ENCODE measurements at regions not wholly inside any gene's neighbourhood (a gene's known extent, or its start where the extent isn't known, plus 50 kb on each side); places are given as distances from the start of the nearest gene placed in this dataset.

DNA sequence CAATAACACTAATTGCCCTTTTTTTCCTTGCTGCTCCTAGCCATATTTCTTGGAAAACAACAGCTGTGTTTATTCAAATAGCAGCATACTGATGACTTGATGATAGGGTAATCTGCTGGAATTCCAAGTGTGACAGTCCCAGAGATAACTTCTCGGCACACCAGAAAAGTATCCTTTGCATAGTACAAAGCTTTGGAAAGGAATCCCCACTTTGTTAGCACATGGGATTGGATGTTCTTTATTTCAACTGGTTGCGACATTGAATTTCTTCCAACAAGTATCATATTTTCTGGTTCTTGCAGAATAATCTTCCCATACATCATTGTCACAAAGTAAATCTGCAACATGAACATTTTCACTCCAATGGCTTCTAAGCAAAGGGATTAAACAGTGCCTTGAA lies 445.8 kb upstream of the ACVR2A start:
- no peak overlapping the region for H2AFZ ChIP-seq (ENCODE audit: low read depth, low read length, poor library complexity, severe bottlenecking)
- RAD21 ChIA-PET (ENCODE audit: low non-redundant PET in 1 of 2, low total read pairs in 2 of 2, uncharacterized antibody in 2 of 2, unreplicated experiment in 2 of 2), result no interaction called here
- ATAC-seq (no peak), DNase-seq (ENCODE audit: low read depth, low spot score) (no peak)
- no peaks in the 10 kb centered on the region for H3K79me2 ChIP-seq (ENCODE audit: insufficient read depth, low read length)
- H3K4me3 ChIP-seq (replicated peaks in 1 of 2; ENCODE audit: low read depth in 1 of 2, low read length in 2 of 2), result no peak overlapping the region
- intact Hi-C loops (cut with micrococcal nuclease), result no loop called here
- H3K27me3 ChIP-seq (ENCODE audit: insufficient read depth, low read length), result no peaks in the 10 kb centered on the region
- no peak overlapping the region for H3K4me2 ChIP-seq (ENCODE audit: low read length)
- H4K20me1 ChIP-seq (ENCODE audit: insufficient read depth), result no peaks in the 10 kb centered on the region
- no peak for TF ChIP-seq POLR2A (IDR thresholded peaks at IDR 0.05; ENCODE audit: borderline replicate concordance, extremely low read depth, insufficient read depth, insufficient read length)
- no peak for TF ChIP-seq JUND (IDR thresholded peaks at IDR 0.05)
- TF ChIP-seq, protein P1, sequence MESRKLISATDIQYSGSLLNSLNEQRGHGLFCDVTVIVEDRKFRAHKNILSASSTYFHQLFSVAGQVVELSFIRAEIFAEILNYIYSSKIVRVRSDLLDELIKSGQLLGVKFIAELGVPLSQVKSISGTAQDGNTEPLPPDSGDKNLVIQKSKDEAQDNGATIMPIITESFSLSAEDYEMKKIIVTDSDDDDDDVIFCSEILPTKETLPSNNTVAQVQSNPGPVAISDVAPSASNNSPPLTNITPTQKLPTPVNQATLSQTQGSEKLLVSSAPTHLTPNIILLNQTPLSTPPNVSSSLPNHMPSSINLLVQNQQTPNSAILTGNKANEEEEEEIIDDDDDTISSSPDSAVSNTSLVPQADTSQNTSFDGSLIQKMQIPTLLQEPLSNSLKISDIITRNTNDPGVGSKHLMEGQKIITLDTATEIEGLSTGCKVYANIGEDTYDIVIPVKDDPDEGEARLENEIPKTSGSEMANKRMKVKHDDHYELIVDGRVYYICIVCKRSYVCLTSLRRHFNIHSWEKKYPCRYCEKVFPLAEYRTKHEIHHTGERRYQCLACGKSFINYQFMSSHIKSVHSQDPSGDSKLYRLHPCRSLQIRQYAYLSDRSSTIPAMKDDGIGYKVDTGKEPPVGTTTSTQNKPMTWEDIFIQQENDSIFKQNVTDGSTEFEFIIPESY (IDR thresholded peaks at IDR 0.05; ENCODE audit: extremely low read depth, insufficient replicate concordance, low read length), result no peak
- TF ChIP-seq SRF (IDR thresholded peaks at IDR 0.05; ENCODE audit: low read depth), result no peak
- no peak for TF ChIP-seq ELF1 (IDR thresholded peaks at IDR 0.05; ENCODE audit: borderline replicate concordance, low read depth)
- TF ChIP-seq RAD21 (IDR thresholded peaks at IDR 0.05; ENCODE audit: low read depth), result no peak
- no peak for TF ChIP-seq EGR1 (IDR thresholded peaks at IDR 0.05; ENCODE audit: low read depth)
- TF ChIP-seq CEBPB (IDR thresholded peaks at IDR 0.05; ENCODE audit: low read depth), result no peak
- no peak for TF ChIP-seq ZFX (IDR thresholded peaks at IDR 0.05)
- TF ChIP-seq SP1 (IDR thresholded peaks at IDR 0.05; ENCODE audit: low read depth), result no peak
- TF ChIP-seq ZNF274 (IDR thresholded peaks at IDR 0.05; ENCODE audit: low read depth, low read length), result no peak
- TF ChIP-seq YY1 (IDR thresholded peaks at IDR 0.05; ENCODE audit: extremely low read depth, insufficient replicate concordance, low read depth, low read length), result no peak
- TF ChIP-seq SIN3A (IDR thresholded peaks at IDR 0.05; ENCODE audit: low read depth), result no peak
- TF ChIP-seq, protein P2, sequence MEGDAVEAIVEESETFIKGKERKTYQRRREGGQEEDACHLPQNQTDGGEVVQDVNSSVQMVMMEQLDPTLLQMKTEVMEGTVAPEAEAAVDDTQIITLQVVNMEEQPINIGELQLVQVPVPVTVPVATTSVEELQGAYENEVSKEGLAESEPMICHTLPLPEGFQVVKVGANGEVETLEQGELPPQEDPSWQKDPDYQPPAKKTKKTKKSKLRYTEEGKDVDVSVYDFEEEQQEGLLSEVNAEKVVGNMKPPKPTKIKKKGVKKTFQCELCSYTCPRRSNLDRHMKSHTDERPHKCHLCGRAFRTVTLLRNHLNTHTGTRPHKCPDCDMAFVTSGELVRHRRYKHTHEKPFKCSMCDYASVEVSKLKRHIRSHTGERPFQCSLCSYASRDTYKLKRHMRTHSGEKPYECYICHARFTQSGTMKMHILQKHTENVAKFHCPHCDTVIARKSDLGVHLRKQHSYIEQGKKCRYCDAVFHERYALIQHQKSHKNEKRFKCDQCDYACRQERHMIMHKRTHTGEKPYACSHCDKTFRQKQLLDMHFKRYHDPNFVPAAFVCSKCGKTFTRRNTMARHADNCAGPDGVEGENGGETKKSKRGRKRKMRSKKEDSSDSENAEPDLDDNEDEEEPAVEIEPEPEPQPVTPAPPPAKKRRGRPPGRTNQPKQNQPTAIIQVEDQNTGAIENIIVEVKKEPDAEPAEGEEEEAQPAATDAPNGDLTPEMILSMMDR (IDR thresholded peaks at IDR 0.05 in 2 of 3, conservative IDR thresholded peaks at IDR 0.05 in 1 of 3; ENCODE audit: borderline replicate concordance in 1 of 3, insufficient read depth in 1 of 3, low read depth in 2 of 3, low read length in 2 of 3), result no peak
- no peak for TF ChIP-seq TCF7L2 (IDR thresholded peaks at IDR 0.05; ENCODE audit: borderline replicate concordance, extremely low read depth, insufficient read depth, insufficient read length)
- TF ChIP-seq, protein P3, sequence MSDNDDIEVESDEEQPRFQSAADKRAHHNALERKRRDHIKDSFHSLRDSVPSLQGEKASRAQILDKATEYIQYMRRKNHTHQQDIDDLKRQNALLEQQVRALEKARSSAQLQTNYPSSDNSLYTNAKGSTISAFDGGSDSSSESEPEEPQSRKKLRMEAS (IDR thresholded peaks at IDR 0.05), result no peak
- TF ChIP-seq, protein P4, sequence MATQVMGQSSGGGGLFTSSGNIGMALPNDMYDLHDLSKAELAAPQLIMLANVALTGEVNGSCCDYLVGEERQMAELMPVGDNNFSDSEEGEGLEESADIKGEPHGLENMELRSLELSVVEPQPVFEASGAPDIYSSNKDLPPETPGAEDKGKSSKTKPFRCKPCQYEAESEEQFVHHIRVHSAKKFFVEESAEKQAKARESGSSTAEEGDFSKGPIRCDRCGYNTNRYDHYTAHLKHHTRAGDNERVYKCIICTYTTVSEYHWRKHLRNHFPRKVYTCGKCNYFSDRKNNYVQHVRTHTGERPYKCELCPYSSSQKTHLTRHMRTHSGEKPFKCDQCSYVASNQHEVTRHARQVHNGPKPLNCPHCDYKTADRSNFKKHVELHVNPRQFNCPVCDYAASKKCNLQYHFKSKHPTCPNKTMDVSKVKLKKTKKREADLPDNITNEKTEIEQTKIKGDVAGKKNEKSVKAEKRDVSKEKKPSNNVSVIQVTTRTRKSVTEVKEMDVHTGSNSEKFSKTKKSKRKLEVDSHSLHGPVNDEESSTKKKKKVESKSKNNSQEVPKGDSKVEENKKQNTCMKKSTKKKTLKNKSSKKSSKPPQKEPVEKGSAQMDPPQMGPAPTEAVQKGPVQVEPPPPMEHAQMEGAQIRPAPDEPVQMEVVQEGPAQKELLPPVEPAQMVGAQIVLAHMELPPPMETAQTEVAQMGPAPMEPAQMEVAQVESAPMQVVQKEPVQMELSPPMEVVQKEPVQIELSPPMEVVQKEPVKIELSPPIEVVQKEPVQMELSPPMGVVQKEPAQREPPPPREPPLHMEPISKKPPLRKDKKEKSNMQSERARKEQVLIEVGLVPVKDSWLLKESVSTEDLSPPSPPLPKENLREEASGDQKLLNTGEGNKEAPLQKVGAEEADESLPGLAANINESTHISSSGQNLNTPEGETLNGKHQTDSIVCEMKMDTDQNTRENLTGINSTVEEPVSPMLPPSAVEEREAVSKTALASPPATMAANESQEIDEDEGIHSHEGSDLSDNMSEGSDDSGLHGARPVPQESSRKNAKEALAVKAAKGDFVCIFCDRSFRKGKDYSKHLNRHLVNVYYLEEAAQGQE (IDR thresholded peaks at IDR 0.05; ENCODE audit: low read depth), result no peak
- no peak for TF ChIP-seq POLR2AphosphoS5 (IDR thresholded peaks at IDR 0.05; ENCODE audit: low read depth, low read length)
- no peaks in the 10 kb centered on the region for H3K36me3 ChIP-seq (ENCODE audit: control insufficient read depth in 1 of 2, insufficient read depth in 2 of 2, low read length in 2 of 2)
- CTCF ChIA-PET, result no interaction called here
- H3K9me3 ChIP-seq (ENCODE audit: control insufficient read depth in 1 of 2, insufficient read depth in 1 of 2, low read depth in 1 of 2, low read length in 2 of 2), result no peaks in the 10 kb centered on the region
- POLR2A ChIA-PET, result no interaction called here
- no peaks in the 10 kb centered on the region; the same call in 1 of the 2 replicates for H3K9me2 ChIP-seq (ENCODE audit: insufficient read depth)
- H3K4me1 ChIP-seq (ENCODE audit: control insufficient read depth in 1 of 2, insufficient read depth in 2 of 2, low read length in 2 of 2), result no peaks in the 10 kb centered on the region
- H3K9ac ChIP-seq (ENCODE audit: low read length), result no peak overlapping the region
- BruUV-seq (replicated peaks), result no TSS peak
- H3K27ac ChIP-seq (ENCODE audit: low read depth, low read length), result no peak overlapping the region
